ENCODE measurements at regions not wholly inside any gene's neighbourhood (a gene's known extent, or its start where the extent isn't known, plus 50 kb on each side); places are given as distances from the start of the nearest gene placed in this dataset.

DNA sequence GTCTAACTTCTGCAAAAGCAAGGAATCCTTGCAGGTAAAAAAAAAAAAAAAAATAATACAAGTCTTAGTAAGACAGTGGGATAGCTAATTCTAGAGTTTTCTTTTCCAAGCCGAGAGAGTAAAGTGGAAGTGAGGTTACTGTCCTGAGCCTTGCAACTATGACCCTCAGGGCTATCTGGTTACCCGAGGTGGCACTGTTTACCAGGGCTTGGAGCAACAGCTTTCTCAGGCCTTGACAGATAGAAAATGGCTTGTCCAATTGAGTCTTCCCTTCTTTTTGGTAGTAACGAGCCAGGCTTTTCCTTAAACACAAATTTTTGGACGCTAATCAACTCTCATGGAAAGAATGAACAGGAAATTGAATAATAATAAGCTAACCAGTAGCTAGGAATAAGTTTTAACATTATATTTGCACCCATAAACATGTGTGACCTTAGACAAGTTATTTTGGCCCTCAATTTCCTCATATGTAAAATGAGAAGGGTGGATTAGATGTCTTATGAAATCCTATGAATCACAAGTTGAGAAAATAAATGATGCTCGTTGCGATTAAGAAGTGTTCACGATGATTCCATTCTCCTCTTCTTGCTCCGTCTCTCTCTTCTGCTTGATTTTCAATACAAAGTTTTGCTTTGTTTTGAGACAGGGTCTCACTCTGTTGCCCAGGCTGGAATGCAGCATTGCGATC lies 236.9 kb upstream of the KBTBD8 start:
- FAIRE-seq (no peak), DNase-seq (ENCODE audit: insufficient read length) (no peak)
- TF ChIP-seq TAF1 (IDR thresholded peaks at IDR 0.05; ENCODE audit: borderline replicate concordance, low read depth, low read length) = no peak

DNA sequence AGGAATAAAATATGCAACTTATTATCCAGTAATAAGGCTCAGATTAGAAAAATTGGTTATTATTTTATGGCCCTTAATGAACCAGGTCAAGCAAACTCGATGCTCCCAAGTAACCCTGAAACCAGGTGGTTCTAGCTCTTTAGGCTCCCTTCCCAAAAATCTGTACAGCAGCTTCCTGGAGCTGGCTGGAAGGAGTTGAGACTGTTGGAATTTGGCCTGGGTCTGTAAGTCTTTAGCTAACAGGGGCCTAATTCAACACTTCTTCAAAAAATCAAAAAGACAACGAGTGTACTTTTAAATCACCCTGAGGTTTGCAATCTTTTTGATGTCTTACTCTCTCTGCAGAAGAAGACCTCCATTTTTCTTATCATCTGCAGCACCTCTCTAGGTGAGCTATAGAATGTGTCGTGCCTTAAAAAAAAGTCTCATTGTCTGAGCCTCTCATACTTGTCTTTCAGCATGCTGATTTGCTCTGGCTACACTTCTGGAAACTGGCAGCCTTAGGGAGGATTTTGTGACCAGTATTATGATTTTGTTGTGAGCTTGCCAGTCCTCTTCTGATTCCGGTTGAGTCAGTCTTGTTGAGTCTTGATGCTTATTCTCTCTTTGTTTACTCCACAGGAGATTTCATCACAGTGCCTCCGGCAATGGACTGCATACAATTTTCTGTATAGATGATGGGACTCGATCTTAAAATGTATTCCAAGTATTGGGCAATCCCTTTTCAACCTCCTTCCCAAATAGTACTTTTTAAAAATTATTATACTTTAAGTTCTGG lies 235.0 kb upstream of the KBTBD8 start:
- DNase-seq (ENCODE audit: insufficient read length) = no peak
- TF ChIP-seq POLR2AphosphoS5 (IDR thresholded peaks at IDR 0.05; ENCODE audit: low read depth, low read length) (no peak), TAF1 (IDR thresholded peaks at IDR 0.05; ENCODE audit: borderline replicate concordance, low read depth, low read length) (no peak), POLR2A (IDR thresholded peaks at IDR 0.05; ENCODE audit: low read depth, low read length) (no peak)
- no peak for FAIRE-seq

DNA sequence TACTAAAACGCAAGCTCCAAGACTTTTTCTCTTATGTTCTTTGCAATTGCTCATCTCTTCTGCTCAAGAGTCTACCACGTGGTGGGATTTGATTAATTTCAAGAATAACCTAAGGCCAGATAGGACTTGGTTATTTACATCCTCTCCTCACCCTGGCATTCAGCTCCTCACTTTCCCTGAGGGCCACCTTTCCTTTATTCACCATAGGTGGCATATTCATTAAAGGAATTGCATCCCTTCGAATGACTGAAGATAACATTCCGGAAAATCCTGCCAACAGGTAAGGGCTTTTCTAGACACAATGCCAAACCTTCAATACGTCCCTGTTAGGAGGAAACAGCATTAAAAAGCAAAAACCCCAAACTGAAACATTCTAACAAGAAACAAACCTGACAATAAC lies 220.0 kb upstream of the KBTBD8 start:
- FAIRE-seq = no peak
- TF ChIP-seq POLR2A (IDR thresholded peaks at IDR 0.05; ENCODE audit: low read depth, low read length) (no peak), POLR2AphosphoS5 (IDR thresholded peaks at IDR 0.05; ENCODE audit: low read depth, low read length) (no peak), TAF1 (IDR thresholded peaks at IDR 0.05; ENCODE audit: borderline replicate concordance, low read depth, low read length) (no peak)
- DNase-seq (ENCODE audit: insufficient read length) = no peak

DNA sequence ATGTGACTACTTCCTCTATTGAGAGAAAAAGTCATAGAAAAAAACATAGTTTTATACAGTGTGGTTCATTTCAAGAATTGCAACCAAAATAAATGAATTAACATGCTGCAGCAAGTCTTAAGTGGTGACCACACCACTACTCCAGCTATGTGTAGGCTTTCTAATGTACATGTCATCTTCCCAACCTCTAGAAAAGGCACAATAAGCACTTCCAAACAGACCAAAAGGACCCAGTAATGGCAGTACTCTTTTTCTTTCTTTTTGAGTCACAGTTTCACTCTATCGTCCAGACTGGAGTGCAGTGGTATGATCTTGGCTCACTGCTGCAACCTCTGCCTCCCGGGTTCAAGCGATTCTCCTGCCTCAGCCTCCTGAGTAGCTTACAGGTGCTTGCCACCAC lies 219.3 kb upstream of the KBTBD8 start:
- DNase-seq (ENCODE audit: insufficient read length) (no peak), FAIRE-seq (no peak)
- TF ChIP-seq TAF1 (IDR thresholded peaks at IDR 0.05; ENCODE audit: borderline replicate concordance, low read depth, low read length) (no peak), POLR2AphosphoS5 (IDR thresholded peaks at IDR 0.05; ENCODE audit: low read depth, low read length) (no peak), POLR2A (IDR thresholded peaks at IDR 0.05; ENCODE audit: low read depth, low read length) (no peak)

DNA sequence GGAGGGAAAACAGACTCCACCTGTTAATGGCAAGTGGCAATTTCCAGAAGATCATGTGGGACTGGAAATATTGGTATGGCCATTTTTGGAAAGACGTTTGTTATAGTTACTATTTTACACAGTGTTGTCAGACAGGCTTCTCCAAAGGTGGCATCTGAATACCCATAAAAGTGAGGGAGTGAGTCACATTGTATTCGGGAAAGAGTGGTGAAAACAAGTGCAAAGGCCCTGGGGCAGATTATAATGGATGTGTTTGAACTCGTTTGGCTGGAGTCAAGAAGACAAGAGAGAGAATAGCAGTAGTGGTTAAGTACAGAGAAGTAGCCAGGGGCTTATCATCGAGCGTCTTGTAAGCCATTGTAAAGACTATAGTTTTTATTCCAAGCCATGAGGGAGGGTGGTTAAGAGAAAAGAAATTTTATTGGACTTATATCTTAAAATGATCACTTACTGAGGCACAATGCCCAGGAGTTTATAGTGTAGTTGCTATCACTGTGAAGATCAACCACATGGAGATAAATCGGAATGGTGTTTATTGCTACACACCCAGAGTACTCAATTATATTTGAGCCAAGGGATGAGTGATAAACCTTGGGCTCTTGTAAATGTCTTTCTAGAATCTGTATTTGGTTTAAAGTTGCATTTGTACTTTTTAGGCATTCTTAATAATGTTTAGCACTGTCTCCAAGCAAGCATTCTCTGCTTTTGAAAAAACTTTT lies 212.8 kb upstream of the KBTBD8 start:
- TF ChIP-seq POLR2AphosphoS5 (IDR thresholded peaks at IDR 0.05; ENCODE audit: low read depth, low read length) (no peak), POLR2A (IDR thresholded peaks at IDR 0.05; ENCODE audit: low read depth, low read length) (no peak), TAF1 (IDR thresholded peaks at IDR 0.05; ENCODE audit: borderline replicate concordance, low read depth, low read length) (no peak)
- DNase-seq (ENCODE audit: insufficient read length) (no peak), FAIRE-seq (no peak)

DNA sequence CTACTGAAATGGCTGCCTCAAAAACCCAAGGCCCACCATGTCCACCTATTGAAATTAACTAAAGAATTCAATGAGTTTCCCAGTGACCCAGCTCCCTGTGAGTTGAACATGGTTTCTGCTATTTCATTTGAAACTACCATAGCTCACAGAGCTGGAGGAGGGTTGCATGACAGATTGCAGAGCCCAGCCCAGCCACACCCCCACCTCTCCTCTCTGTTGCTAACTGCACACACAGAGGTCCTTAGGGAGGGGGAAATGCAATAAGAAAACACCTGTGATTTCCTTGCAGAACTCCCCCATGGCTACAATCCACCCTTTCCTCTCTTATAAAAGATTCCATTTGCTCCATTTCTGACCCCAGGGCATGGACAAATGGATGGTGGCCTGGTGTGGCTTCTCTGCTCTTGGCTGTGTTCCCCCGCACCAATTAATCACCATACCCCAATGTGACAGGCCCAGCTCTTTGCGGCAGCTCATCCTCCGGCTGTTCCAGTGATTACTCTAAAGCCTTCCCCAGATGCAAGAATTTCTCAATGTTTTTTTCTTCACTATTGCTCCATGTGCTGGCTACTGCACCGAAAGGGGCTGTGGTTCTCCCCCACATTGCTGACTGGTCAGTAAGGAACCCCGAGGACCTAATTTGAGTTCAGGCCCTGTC lies 208.4 kb upstream of the KBTBD8 start:
- no peak for DNase-seq (ENCODE audit: insufficient read length)
- TF ChIP-seq POLR2AphosphoS5 (IDR thresholded peaks at IDR 0.05; ENCODE audit: low read depth, low read length) = no peak
- no peak for TF ChIP-seq TAF1 (IDR thresholded peaks at IDR 0.05; ENCODE audit: borderline replicate concordance, low read depth, low read length)
- TF ChIP-seq POLR2A (IDR thresholded peaks at IDR 0.05; ENCODE audit: low read depth, low read length) = no peak
- no peak for FAIRE-seq

DNA sequence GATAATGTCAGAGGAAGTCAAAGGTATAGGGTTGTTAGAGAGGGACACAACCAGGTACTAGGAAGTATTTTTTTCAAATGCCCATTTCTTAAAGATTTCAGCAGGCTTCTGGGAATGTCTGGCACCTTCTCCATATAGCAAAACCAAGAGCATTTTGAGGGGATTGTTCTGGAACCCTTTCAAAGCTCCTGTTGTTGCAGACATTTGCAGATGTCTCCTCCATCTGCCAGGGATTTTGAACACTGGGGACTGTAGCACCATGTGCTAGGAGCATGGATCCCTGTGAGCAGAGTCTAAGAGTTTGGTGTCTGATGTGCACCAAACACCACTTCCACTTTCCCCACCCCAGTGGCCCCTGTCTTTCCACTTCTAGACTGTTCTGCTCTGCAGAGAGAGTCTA lies 206.0 kb upstream of the KBTBD8 start:
- no peak for TF ChIP-seq POLR2AphosphoS5 (IDR thresholded peaks at IDR 0.05; ENCODE audit: low read depth, low read length)
- no peak for TF ChIP-seq TAF1 (IDR thresholded peaks at IDR 0.05; ENCODE audit: borderline replicate concordance, low read depth, low read length)
- no peak for TF ChIP-seq POLR2A (IDR thresholded peaks at IDR 0.05; ENCODE audit: low read depth, low read length)
- no peak for FAIRE-seq
- no peak for DNase-seq (ENCODE audit: insufficient read length)

DNA sequence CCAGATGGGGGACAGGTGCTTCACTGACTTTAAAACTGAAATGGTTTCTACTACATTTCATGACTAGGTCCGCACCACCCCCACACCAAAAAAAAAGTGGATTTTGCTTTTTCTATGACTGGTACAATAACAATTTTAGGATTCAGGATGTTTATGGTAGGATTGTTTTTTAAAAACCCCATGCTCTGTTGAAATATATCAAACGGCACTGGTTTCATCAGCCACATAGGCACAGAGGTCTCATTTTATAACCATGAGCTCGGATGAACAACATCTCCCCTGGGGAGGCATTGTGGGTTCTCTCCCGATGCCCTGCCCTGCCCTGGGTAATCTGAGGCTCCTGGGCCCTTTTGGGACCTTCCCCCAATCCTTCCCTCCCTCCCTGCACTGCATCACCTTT lies 202.7 kb upstream of the KBTBD8 start:
- TF ChIP-seq POLR2A (IDR thresholded peaks at IDR 0.05; ENCODE audit: low read depth, low read length) (no peak), POLR2AphosphoS5 (IDR thresholded peaks at IDR 0.05; ENCODE audit: low read depth, low read length) (no peak), TAF1 (IDR thresholded peaks at IDR 0.05; ENCODE audit: borderline replicate concordance, low read depth, low read length) (no peak)
- FAIRE-seq = no peak
- no peak for DNase-seq (ENCODE audit: insufficient read length)

DNA sequence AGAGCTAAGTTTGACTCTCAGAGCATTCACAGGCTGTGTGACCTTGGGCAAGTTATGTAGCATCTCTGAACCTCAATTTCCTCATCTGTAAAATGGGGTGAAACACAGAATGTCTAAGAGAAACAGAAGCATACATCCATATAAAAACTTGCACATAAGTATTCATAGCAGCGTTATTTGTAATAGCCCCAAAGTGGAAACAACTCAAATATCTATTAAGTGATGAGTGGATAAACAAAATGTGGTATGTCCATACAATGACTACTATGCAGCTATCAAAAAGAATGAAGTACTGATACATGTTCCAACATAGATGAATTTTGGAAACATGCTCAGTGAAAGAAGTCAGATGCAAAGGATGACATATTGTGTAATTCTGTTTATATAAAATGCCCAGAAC lies 201.8 kb upstream of the KBTBD8 start:
- DNase-seq (ENCODE audit: insufficient read length) (no peak), FAIRE-seq (no peak)
- TF ChIP-seq POLR2AphosphoS5 (IDR thresholded peaks at IDR 0.05; ENCODE audit: low read depth, low read length) = no peak
- no peak for TF ChIP-seq TAF1 (IDR thresholded peaks at IDR 0.05; ENCODE audit: borderline replicate concordance, low read depth, low read length)
- TF ChIP-seq POLR2A (IDR thresholded peaks at IDR 0.05; ENCODE audit: low read depth, low read length) = no peak

DNA sequence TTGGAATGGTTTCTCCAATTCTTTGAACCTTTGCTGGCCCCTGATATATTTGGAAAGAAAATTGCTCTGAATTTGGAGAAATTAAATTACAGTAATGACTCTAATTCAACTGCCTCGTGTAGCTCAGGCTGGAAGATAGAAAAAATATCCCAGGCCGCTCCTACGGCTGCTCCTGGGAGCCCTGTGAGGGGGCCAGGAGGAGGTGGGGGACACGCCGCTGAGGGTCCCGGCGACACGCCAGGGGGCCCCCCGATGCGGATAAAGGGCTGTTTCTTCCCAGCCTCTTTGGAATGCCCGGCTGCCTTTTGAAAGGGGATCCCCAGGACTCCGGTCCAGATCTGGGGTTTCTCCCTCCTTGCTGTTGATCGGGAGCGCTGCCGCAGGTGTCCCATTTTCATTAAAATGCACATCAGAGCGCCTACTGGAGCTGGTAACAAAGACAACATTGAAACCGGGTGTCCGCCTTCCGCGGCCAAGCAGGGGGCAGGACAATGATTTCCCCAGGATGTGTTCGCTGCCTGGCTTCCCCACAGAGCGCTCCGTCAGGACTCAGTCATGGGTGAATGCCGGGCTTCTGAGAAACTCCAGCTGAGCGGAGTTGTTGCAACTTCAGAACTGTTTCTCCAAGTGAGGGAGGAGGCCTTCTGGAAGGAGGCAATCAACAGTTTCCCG lies 200.1 kb upstream of the KBTBD8 start:
- DNase-seq (ENCODE audit: insufficient read length) = no peak
- FAIRE-seq = no peak
- TF ChIP-seq POLR2AphosphoS5 (IDR thresholded peaks at IDR 0.05; ENCODE audit: low read depth, low read length) (no peak), POLR2A (IDR thresholded peaks at IDR 0.05; ENCODE audit: low read depth, low read length) (no peak), TAF1 (IDR thresholded peaks at IDR 0.05; ENCODE audit: borderline replicate concordance, low read depth, low read length) (no peak)

All from GM12892 (cell line).